NT2/D1 (cell line): ENCODE measurements at regions not wholly inside any gene's neighbourhood (a gene's known extent, or its start where the extent isn't known, plus 50 kb on each side); places are given as distances from the start of the nearest gene placed in this dataset.

Experiments used
- SUZ12 ChIP-seq: IDR thresholded peaks from 2 replicates; pipeline ENCODE4 v1.6.1; 2011; ENCODE audit not compliant: insufficient read length, insufficient read depth; ENCODE audit errors: extremely low read depth
- YY1 ChIP-seq: IDR thresholded peaks from 2 replicates; pipeline ENCODE4 v1.6.1; 2011; ENCODE audit not compliant: insufficient read length, insufficient read depth
- ZNF274 ChIP-seq: IDR thresholded peaks from 2 replicates; pipeline ENCODE4 v1.6.1; 2011; ENCODE audit warnings: mild to moderate bottlenecking, low read depth, low read length

GRCh38 chr12:127165567-127166392 lies 1101.2 kb upstream of the TMEM132C start:
- no peak for TF ChIP-seq SUZ12
- TF ChIP-seq ZNF274: no peak
- no peak for TF ChIP-seq YY1
